Fibroblast of lung (primary cell): ENCODE measurements at regions not wholly inside any gene's neighbourhood (a gene's known extent, or its start where the extent isn't known, plus 50 kb on each side); places are given as distances from the start of the nearest gene placed in this dataset.

ENCODE experiments used
- CTCF ChIP-seq, 2 donors: IDR thresholded peaks in 1 of 2; conservative IDR thresholded peaks in 1 of 2; 1 replicate in 1 of 2; 2 replicates in 1 of 2; pipeline ENCODE4 v1.5.1; 2011 to 2012; ENCODE audit warnings: low read length in 2 of 2, control low read depth in 1 of 2, inconsistent platforms in 1 of 2, low read depth in 1 of 2, mild to moderate bottlenecking in 1 of 2
- EZH2 ChIP-seq: IDR thresholded peaks from 2 replicates; pipeline ENCODE4 v1.5.1; 2012; ENCODE audit warnings: low read length, control low read depth, mild to moderate bottlenecking; ENCODE audit errors: missing control alignments

- TF ChIP-seq CTCF (conservative IDR thresholded peaks at IDR 0.05 in 1 of 2, IDR thresholded peaks at IDR 0.05 in 1 of 2; ENCODE audit: low read depth in 1 of 2, low read length in 2 of 2) = no peak
- no peak for TF ChIP-seq EZH2
These were observed 351.2 kb downstream of the CDH19 start for GRCh38 chr18:66252703-66253102.
